GM18909 (cell line): ENCODE measurements at regions not wholly inside any gene's neighbourhood (a gene's known extent, or its start where the extent isn't known, plus 50 kb on each side); places are given as distances from the start of the nearest gene placed in this dataset.

Experiments
- ATAC-seq: cut with Tn5 transposase; IDR thresholded peaks from one replicate; pipeline ENCODE4 v1.9.1; 2021; ENCODE audit warnings: mild to moderate bottlenecking; ENCODE audit not compliant: unreplicated experiment, poor library complexity

GRCh38 chr2:150575861-150576260, 88.4 kb upstream of the RND3 start:
- ATAC-seq, result no peak

- peak; percentile 94 for ATAC-seq
These were observed 85.5 kb upstream of the RND3 start for GRCh38 chr2:150572961-150573395.

DNA sequence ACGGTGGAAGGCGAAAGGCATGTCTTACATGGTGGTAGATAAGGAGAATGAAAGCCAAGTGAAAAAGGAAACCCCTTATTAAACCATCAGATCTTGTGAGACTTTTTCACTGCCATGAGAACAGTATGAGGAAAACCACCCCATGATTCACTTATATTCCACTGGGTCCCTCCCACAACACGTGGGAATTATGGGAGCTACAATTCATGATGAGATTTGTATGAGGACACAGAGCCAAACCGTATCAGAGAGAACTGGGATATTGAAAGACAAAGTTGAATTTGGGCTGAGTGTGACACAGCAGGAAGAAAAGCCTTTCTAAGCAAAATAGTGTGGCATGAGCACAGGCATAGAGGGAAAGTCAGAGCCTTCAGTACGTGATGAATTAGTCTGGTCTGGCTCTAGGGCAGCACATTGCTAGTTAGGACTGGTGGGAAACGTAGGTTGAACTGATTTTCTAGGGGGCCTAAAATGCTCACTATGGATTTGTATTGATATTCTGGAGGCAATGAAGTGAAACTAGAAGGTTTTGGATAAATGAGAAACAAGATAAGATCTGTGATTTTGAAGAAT, 84.8 kb upstream of the RND3 start:
- no peak for ATAC-seq

DNA sequence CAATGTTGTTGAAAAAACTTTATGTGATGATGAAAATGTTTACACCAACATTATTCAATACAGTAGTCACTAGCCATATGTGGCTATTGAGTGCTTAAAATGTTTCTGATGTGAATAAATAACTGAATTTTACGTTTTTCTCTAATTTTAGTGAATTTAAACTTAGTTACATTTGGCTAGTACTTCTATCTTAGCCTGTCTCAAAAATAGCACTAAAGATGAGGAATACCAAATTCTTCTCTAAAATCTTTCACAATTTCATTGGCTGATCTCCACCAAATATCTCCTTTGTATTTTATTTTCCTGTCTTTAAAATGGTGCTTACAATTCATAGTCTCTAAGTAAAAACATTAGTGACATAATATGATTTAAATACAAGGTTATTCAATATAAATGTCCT, 83.7 kb upstream of the RND3 start:
- ATAC-seq, result no peak

GRCh38 chr2:150570712-150571111, 83.2 kb upstream of the RND3 start:
- ATAC-seq, result no peak

GRCh38 chr2:150569761-150570160, 82.3 kb upstream of the RND3 start:
- no peak for ATAC-seq

DNA sequence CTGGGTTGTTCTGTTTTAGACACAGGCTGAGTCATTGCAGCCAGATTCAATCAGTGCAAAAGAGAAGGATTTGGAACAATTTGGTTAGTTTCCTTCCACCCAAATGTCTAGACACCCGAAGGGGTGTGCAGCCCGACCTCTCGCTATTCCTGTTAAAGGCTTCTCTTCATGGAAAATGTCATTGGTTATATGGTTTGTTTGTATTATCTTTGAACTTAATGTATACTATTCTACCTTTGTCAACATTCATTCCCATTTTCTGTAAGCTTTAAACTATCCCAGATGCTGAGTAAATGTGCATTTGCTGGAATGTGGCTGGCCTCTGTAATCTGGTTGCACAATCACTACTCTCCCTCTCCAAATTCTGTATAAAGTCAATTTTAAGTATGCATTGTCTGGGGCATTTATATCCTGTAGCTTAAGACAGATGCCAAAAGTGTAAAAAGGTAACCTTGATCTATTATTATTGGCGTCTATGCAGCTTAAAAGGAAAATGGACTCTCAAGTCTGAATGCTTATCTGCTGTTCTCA, 80.4 kb upstream of the RND3 start:
- ATAC-seq, result no peak

DNA sequence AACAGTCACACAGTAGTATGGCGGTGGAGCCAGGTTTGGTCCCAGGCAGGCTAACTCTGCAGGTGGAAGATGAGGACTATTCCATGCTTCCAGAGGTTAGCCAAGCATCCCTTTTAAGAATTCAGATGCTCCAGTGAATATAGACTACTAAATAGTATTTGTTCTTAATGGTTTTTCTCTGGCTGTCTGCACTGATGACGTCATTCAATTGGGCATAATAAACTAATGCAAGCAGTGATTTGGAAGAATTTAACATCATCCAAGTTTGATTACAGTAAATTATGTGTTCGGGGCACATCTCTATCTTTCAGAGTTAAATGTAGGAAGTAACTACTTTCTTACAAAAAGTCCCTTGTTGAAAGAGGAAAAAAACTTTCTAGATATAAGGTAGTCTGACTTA, 78.8 kb upstream of the RND3 start:
- no peak for ATAC-seq

DNA sequence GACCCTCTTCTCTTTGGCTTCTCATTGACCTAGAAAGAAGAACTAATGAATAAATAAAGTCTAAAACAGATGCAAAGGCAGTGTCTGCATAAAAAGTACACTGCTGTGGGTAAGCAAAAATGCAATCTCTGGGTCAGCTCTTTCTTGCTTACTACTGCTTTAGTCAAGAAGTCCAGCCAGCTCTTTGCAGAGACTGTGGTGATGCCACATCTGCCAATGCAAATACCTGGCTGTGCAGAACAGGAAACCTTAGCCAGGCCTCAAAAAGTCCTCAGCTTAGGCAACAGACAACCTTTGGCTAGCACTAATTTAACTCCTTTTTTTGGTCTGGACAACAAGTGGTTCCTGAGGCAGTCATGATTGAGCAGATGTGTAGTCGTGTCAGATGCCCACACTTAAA, 73.6 kb upstream of the RND3 start:
- no peak for ATAC-seq

GRCh38 chr2:150557020-150557600, 69.6 kb upstream of the RND3 start:
- ATAC-seq, result no peak

- no peak for ATAC-seq
These were observed 68.3 kb upstream of the RND3 start for GRCh38 chr2:150555611-150556356.

DNA sequence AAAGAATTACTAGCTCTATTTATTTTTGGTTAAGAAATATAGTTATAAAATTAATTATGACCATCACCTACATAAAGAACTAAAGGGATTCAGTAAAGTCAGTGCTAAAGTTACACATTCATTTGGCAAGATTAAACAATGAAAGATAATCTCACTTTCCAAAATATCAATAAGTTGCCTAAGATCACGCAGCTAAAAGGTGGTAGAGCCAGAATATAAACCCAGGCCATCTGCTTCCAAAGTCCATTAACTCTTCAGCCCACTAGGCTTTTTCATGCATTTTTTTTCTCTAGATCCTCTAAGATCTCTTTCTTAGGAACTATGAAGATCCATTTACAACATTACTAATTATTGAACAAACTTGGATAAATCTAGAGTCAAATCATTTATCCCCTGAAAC, 66.6 kb upstream of the RND3 start:
- ATAC-seq, result no peak

GRCh38 chr2:150552041-150552820, 64.8 kb upstream of the RND3 start:
- ATAC-seq, result no peak

DNA sequence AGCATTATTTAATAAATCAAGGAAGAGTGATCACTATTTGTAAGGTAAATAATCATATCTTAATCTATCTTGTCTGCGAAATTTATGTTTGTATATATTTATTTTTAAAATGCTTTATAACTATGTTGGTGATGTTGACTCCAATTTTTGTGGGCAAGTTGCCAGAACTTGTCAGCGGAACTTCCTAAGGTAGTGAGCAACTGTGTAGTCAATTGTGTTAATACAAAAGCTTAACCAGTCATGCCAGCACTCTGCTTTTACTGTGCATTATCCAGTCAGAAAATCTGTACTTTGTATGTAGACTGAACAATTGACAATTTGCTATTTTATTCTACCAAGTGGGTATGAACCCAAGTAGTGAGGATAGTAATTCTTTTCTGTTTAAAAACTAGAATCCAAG, 61.9 kb upstream of the RND3 start:
- ATAC-seq, result no peak

DNA sequence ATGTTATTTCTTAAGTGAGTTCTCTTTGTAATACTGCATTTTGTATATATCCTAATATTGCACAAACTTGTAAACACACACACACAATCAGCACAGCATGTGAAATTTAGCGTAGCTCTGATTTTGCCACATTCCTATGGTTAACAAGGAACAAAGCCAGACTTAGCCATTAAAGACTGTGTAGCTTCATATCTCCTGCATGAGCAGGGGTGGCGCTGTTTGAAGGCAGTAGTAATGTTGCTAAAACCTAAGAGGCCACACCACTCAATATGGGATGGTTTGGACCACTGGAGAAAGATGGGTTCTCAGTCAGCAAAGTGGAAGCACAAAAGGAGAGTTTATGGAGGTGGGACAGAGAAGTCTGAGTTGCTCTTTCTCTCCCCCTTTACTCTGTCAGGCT, 61.1 kb upstream of the RND3 start:
- ATAC-seq, result peak; percentile 50

DNA sequence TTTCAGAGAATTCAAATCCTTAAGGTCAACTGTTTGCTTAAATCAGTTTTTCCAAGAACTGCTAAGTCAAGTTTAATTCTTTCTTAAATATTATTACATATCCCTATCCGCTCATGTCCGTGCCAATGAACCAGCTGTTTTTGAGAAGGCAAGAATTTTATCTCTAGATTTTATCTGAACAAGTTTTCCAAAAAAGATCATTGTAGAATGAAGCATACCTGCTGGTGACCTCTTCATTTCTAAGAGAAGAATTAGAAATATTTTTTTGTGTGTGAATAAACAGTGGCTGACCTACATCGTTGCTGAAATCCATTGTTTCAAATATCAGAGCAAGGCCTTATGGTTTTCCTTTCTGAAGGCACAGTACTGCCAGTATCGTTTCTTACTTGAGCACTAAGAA, 58.4 kb upstream of the RND3 start:
- ATAC-seq, result no peak

DNA sequence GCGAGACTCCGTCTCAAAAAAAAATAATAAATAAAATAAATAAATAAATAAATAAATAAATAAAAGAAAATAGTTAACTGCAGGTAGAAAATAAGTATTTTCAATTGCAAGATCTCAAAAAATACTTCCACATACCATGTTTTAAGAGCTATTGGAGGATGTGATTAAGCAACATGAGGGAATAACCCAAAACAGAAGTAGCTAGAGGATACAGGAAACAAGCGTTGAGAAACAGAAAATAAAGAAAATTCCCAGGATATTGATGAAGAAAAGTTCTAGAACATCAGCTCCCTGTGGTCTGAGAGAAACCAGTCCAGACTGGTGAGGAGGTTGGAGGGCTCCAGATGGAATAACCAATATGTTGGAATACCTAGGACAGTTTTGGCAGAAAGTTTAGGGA, 57.3 kb upstream of the RND3 start:
- ATAC-seq, result no peak

GRCh38 chr2:150542692-150543091, 55.2 kb upstream of the RND3 start:
- ATAC-seq, result no peak

DNA sequence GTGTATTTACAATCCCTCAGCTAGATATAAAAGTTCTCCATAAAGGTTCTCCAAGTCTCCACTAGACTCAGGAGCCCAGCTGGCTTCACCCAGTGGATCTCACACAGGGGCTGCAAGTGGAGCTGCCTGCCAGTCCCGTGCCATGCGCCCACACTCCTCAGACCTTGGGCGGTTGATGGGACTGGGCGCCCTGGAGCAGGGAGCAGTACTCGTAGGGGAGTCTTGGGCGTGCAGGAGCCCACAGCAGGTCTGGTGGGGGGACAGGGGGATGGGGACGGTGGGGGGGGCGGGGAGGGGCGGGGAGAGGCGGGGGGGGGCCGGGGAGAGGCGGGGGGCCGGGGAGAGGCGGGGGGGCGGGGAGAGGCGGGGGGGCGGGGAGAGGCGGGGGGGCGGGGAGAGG, 54.7 kb upstream of the RND3 start:
- no peak for ATAC-seq

- ATAC-seq, result no peak
These were observed 51.3 kb upstream of the RND3 start for GRCh38 chr2:150538651-150539201.
